ENCODE measurements at regions not wholly inside any gene's neighbourhood (a gene's known extent, or its start where the extent isn't known, plus 50 kb on each side); places are given as distances from the start of the nearest gene placed in this dataset.

- TF ChIP-seq EZH2 (IDR thresholded peaks at IDR 0.05), result no peak
- TF ChIP-seq POLR2AphosphoS5 (IDR thresholded peaks at IDR 0.05; ENCODE audit: borderline replicate concordance, low read depth, low read length), result no peak
These were observed 385.3 kb downstream of the KCTD12 start for GRCh38 chr13:76500894-76501293.
